ENCODE measurements at regions not wholly inside any gene's neighbourhood (a gene's known extent, or its start where the extent isn't known, plus 50 kb on each side); places are given as distances from the start of the nearest gene placed in this dataset.

- Histone ChIP-seq H3K9me3 (ENCODE audit: insufficient read depth, low read length) (no peaks in the 10 kb centered on the region), H2AFZ (ENCODE audit: low read depth, low read length) (no peak overlapping the region), H3K27ac (ENCODE audit: low read length) (no peak overlapping the region), H3K4me3 (ENCODE audit: low read length) (no peak overlapping the region), H4K20me1 (ENCODE audit: insufficient read depth, low read length) (no peaks in the 10 kb centered on the region), H3K36me3 (replicated peaks; ENCODE audit: low read depth, low read length) (no peaks in the 10 kb centered on the region), H3K9ac (ENCODE audit: low read length) (no peak overlapping the region), H3K79me2 (ENCODE audit: low read length) (no peaks in the 10 kb centered on the region), H3K27me3 (ENCODE audit: low read depth, low read length) (no peaks in the 10 kb centered on the region), H3K4me1 (ENCODE audit: low read length) (no peaks in the 10 kb centered on the region), H3K4me2 (ENCODE audit: low read length) (no peak overlapping the region)
- TF ChIP-seq CTCF (IDR thresholded peaks at IDR 0.05; ENCODE audit: low read depth, low read length) (no peak), EZH2phosphoT487 (IDR thresholded peaks at IDR 0.05; ENCODE audit: low read depth) (no peak)
These were observed 72.1 kb upstream of the DNAH5 start for GRCh38 chr5:14016549-14016948.

GRCh38 chr5:14011089-14012020 is 66.9 kb upstream of the DNAH5 start:
- H3K4me3 ChIP-seq (ENCODE audit: low read length): no peak overlapping the region
- no peaks in the 10 kb centered on the region for H3K9me3 ChIP-seq (ENCODE audit: insufficient read depth, low read length)
- no peak overlapping the region for H2AFZ ChIP-seq (ENCODE audit: low read depth, low read length)
- H3K27ac ChIP-seq (ENCODE audit: low read length): no peak overlapping the region
- H3K79me2 ChIP-seq (ENCODE audit: low read length): no peaks in the 10 kb centered on the region
- H3K36me3 ChIP-seq (replicated peaks; ENCODE audit: low read depth, low read length): no peaks in the 10 kb centered on the region
- H4K20me1 ChIP-seq (ENCODE audit: insufficient read depth, low read length): no peaks in the 10 kb centered on the region
- H3K27me3 ChIP-seq (ENCODE audit: low read depth, low read length): no peaks in the 10 kb centered on the region
- no peak overlapping the region for H3K4me2 ChIP-seq (ENCODE audit: low read length)
- TF ChIP-seq EZH2phosphoT487 (IDR thresholded peaks at IDR 0.05; ENCODE audit: low read depth) (no peak), CTCF (IDR thresholded peaks at IDR 0.05; ENCODE audit: low read depth, low read length) (no peak)
- no peaks in the 10 kb centered on the region for H3K4me1 ChIP-seq (ENCODE audit: low read length)
- no peak overlapping the region for H3K9ac ChIP-seq (ENCODE audit: low read length)

- Histone ChIP-seq H2AFZ (ENCODE audit: low read depth, low read length) (no peak overlapping the region), H3K4me1 (ENCODE audit: low read length) (no peaks in the 10 kb centered on the region), H3K27me3 (ENCODE audit: low read depth, low read length) (no peaks in the 10 kb centered on the region), H4K20me1 (ENCODE audit: insufficient read depth, low read length) (no peaks in the 10 kb centered on the region), H3K4me3 (ENCODE audit: low read length) (no peak overlapping the region), H3K9ac (ENCODE audit: low read length) (no peak overlapping the region), H3K9me3 (ENCODE audit: insufficient read depth, low read length) (no peaks in the 10 kb centered on the region), H3K27ac (ENCODE audit: low read length) (no peak overlapping the region), H3K79me2 (ENCODE audit: low read length) (no peaks in the 10 kb centered on the region), H3K4me2 (ENCODE audit: low read length) (no peak overlapping the region), H3K36me3 (replicated peaks; ENCODE audit: low read depth, low read length) (no peaks in the 10 kb centered on the region)
- TF ChIP-seq CTCF (IDR thresholded peaks at IDR 0.05; ENCODE audit: low read depth, low read length): no peak
- TF ChIP-seq EZH2phosphoT487 (IDR thresholded peaks at IDR 0.05; ENCODE audit: low read depth): no peak
These were observed 65.1 kb upstream of the DNAH5 start for GRCh38 chr5:14009575-14009974.

- Histone ChIP-seq H3K36me3 (replicated peaks; ENCODE audit: low read depth, low read length) (no peaks in the 10 kb centered on the region), H3K79me2 (ENCODE audit: low read length) (no peaks in the 10 kb centered on the region), H2AFZ (ENCODE audit: low read depth, low read length) (no peak overlapping the region), H3K9me3 (ENCODE audit: insufficient read depth, low read length) (no peaks in the 10 kb centered on the region), H4K20me1 (ENCODE audit: insufficient read depth, low read length) (no peaks in the 10 kb centered on the region), H3K9ac (ENCODE audit: low read length) (no peak overlapping the region), H3K27ac (ENCODE audit: low read length) (no peak overlapping the region), H3K27me3 (ENCODE audit: low read depth, low read length) (no peaks in the 10 kb centered on the region), H3K4me1 (ENCODE audit: low read length) (no peaks in the 10 kb centered on the region), H3K4me3 (ENCODE audit: low read length) (no peak overlapping the region), H3K4me2 (ENCODE audit: low read length) (no peak overlapping the region)
- no peak for TF ChIP-seq EZH2phosphoT487 (IDR thresholded peaks at IDR 0.05; ENCODE audit: low read depth)
- no peak for TF ChIP-seq CTCF (IDR thresholded peaks at IDR 0.05; ENCODE audit: low read depth, low read length)
These were observed 64.4 kb upstream of the DNAH5 start for GRCh38 chr5:14008819-14009311.
